8988T (cell line): ENCODE measurements at regions not wholly inside any gene's neighbourhood (a gene's known extent, or its start where the extent isn't known, plus 50 kb on each side); places are given as distances from the start of the nearest gene placed in this dataset.
"Not testable (repeated sequence)": the region's sequence is repeated elsewhere in the genome, so short reads cannot be mapped to it uniquely, and the experiment has no call there.

ENCODE experiments used
- DNase-seq: peaks from one replicate; pipeline ENCODE4 v3.0.0; 2011

- no peak for DNase-seq
Measured at GRCh38 chr18:60123031-60123430, 223.2 kb downstream of the PMAIP1 start.

- no peak for DNase-seq
Measured at GRCh38 chr18:60122339-60122738, 222.5 kb downstream of the PMAIP1 start.

- DNase-seq = no peak
Measured at GRCh38 chr18:60120231-60120750, 220.5 kb downstream of the PMAIP1 start.

- no peak for DNase-seq
Measured at GRCh38 chr18:60117321-60117720, 217.5 kb downstream of the PMAIP1 start.

GRCh38 chr18:60113396-60113795, 213.6 kb downstream of the PMAIP1 start:
- no peak for DNase-seq

- no peak for DNase-seq
Measured at GRCh38 chr18:60112369-60112768, 212.6 kb downstream of the PMAIP1 start.

- no peak for DNase-seq
Measured at GRCh38 chr18:60111525-60111924, 211.7 kb downstream of the PMAIP1 start.

GRCh38 chr18:60110836-60111235, 211.0 kb downstream of the PMAIP1 start:
- no peak for DNase-seq

GRCh38 chr18:60100778-60101177, 201.0 kb downstream of the PMAIP1 start:
- no peak for DNase-seq

- no peak for DNase-seq
Measured at GRCh38 chr18:60099709-60100108, 199.9 kb downstream of the PMAIP1 start.

- no peak for DNase-seq
Measured at GRCh38 chr18:60096428-60096827, 196.6 kb downstream of the PMAIP1 start.

- no peak for DNase-seq
Measured at GRCh38 chr18:60092073-60092472, 192.3 kb downstream of the PMAIP1 start.

GRCh38 chr18:60090170-60090569, 190.4 kb downstream of the PMAIP1 start:
- no peak for DNase-seq

- DNase-seq = no peak
Measured at GRCh38 chr18:60082790-60083189, 183.0 kb downstream of the PMAIP1 start.

- no peak for DNase-seq
Measured at GRCh38 chr18:60082282-60082681, 182.5 kb downstream of the PMAIP1 start.

- no peak for DNase-seq
Measured at GRCh38 chr18:60075477-60075876, 175.7 kb downstream of the PMAIP1 start.

GRCh38 chr18:60070631-60071030, 170.8 kb downstream of the PMAIP1 start:
- no peak for DNase-seq

- no peak for DNase-seq
Measured at GRCh38 chr18:60069145-60069544, 169.3 kb downstream of the PMAIP1 start.

- DNase-seq = no peak
Measured at GRCh38 chr18:60067426-60068210, 167.8 kb downstream of the PMAIP1 start.

- no peak for DNase-seq
Measured at GRCh38 chr18:60066219-60066975, 166.6 kb downstream of the PMAIP1 start.

- DNase-seq = no peak
Measured at GRCh38 chr18:60064271-60064670, 164.5 kb downstream of the PMAIP1 start.

GRCh38 chr18:60062831-60063230, 163.0 kb downstream of the PMAIP1 start:
- not testable (repeated sequence) for DNase-seq

GRCh38 chr18:60062396-60062795, 162.6 kb downstream of the PMAIP1 start:
- DNase-seq = no peak

GRCh38 chr18:60060578-60060977, 160.8 kb downstream of the PMAIP1 start:
- no peak for DNase-seq
